IMR-90 (cell line): ENCODE measurements at regions not wholly inside any gene's neighbourhood (a gene's known extent, or its start where the extent isn't known, plus 50 kb on each side); places are given as distances from the start of the nearest gene placed in this dataset.

Experiments
- CEBPB ChIP-seq: IDR thresholded peaks from 2 replicates; pipeline ENCODE4 v1.6.1; 2012; ENCODE audit warnings: low read depth, low read length, improper control_type of control experiment
- CTCF ChIP-seq: conservative IDR thresholded peaks from 2 replicates; pipeline ENCODE4 v1.5.1; 2012; ENCODE audit warnings: mild to moderate bottlenecking, low read depth, low read length, improper control_type of control experiment
- MAFK ChIP-seq: IDR thresholded peaks from 2 replicates; pipeline ENCODE4 v1.6.1; 2012; ENCODE audit warnings: low read depth, low read length, improper control_type of control experiment
- NFE2L2 ChIP-seq: fragments of 150-350 bp; IDR thresholded peaks from 2 replicates; pipeline ENCODE4 v1.6.1; 2016; ENCODE audit warnings: low read depth, mild to moderate bottlenecking, low read length
- POLR2A ChIP-seq: IDR thresholded peaks from 2 replicates; pipeline ENCODE4 v1.6.1; 2012; ENCODE audit warnings: mild to moderate bottlenecking, low read depth, low read length
- RAD21 ChIP-seq: IDR thresholded peaks from 2 replicates; pipeline ENCODE4 v1.6.1; 2012; ENCODE audit warnings: low read length, improper control_type of control experiment
- RCOR1 ChIP-seq: IDR thresholded peaks from 2 replicates; pipeline ENCODE4 v1.6.1; 2012; ENCODE audit warnings: mild to moderate bottlenecking, low read length, improper control_type of control experiment; ENCODE audit not compliant: insufficient replicate concordance
- USF2 ChIP-seq: fragments of 150-350 bp; IDR thresholded peaks from 2 replicates; pipeline ENCODE4 v1.6.1; 2017; ENCODE audit warnings: mild to moderate bottlenecking, antibody characterized with exemption, low read length, low read depth

- TF ChIP-seq CTCF (no peak), POLR2A (no peak), MAFK (no peak), RCOR1 (no peak), NFE2L2 (no peak), USF2 (no peak), RAD21 (no peak), CEBPB (no peak)
Measured at GRCh38 chr4:14744346-14744745, 257.9 kb upstream of the CPEB2 start.
